MM.1S (cell line): ENCODE measurements at regions not wholly inside any gene's neighbourhood (a gene's known extent, or its start where the extent isn't known, plus 50 kb on each side); places are given as distances from the start of the nearest gene placed in this dataset.

ENCODE experiments used
- DNase-seq: peaks from one replicate; pipeline ENCODE4 v3.0.0-alpha.2; 2015
- H2AFZ ChIP-seq: fragments of 300-600 bp; sonication (generic); 2 replicates; pipeline ENCODE4 v1.6.0; 2016; ENCODE audit warnings: antibody characterized with exemption, low read length
- H3F3A ChIP-seq: fragments of 300-600 bp; sonication (generic); 2 replicates; pipeline ENCODE4 v1.6.1; 2016; ENCODE audit warnings: mild to moderate bottlenecking, antibody characterized with exemption, low read length, moderate library complexity, mixed read lengths; ENCODE audit not compliant: insufficient read depth
- H3K27ac ChIP-seq: fragments of 300-600 bp; sonication (generic); 2 replicates; pipeline ENCODE4 v1.5.1; 2016; ENCODE audit warnings: mild to moderate bottlenecking, low read length
- H3K27me3 ChIP-seq: fragments of 300-600 bp; sonication (generic); replicated peaks from 2 replicates; pipeline ENCODE4 v1.6.0; 2016; ENCODE audit warnings: low read length; ENCODE audit not compliant: insufficient read depth
- H3K36me3 ChIP-seq: fragments of 300-600 bp; sonication (generic); replicated peaks from 2 replicates; pipeline ENCODE4 v1.6.1; 2016; ENCODE audit warnings: mild to moderate bottlenecking, low read length, mixed read lengths; ENCODE audit not compliant: insufficient read depth
- H3K4me1 ChIP-seq: fragments of 300-600 bp; sonication (generic); 2 replicates; pipeline ENCODE4 v1.6.1; 2016; ENCODE audit warnings: low read length, mixed read lengths
- H3K4me2 ChIP-seq: fragments of 300-600 bp; sonication (generic); 2 replicates; pipeline ENCODE4 v1.6.0; 2016; ENCODE audit warnings: low read depth, low read length
- H3K4me3 ChIP-seq: fragments of 300-600 bp; sonication (generic); 2 replicates; pipeline ENCODE4 v1.5.1; 2016; ENCODE audit warnings: low read length, mixed read lengths
- H3K79me2 ChIP-seq: fragments of 300-600 bp; sonication (generic); 2 replicates; pipeline ENCODE4 v1.6.1; 2016; ENCODE audit warnings: mixed run types, low read length, mixed read lengths
- H3K9ac ChIP-seq: fragments of 300-600 bp; sonication (generic); 2 replicates; pipeline ENCODE4 v1.6.1; 2016; ENCODE audit warnings: low read length, mixed read lengths
- H3K9me2 ChIP-seq: fragments of 300-600 bp; sonication (generic); replicated peaks from 2 replicates; pipeline ENCODE4 v1.6.1; 2016; ENCODE audit warnings: mild to moderate bottlenecking, low read length, mixed read lengths; ENCODE audit not compliant: insufficient read depth
- H3K9me3 ChIP-seq: fragments of 300-600 bp; sonication (generic); replicated peaks from 2 replicates; pipeline ENCODE4 v1.6.1; 2016; ENCODE audit warnings: mild to moderate bottlenecking, low read length, mixed read lengths; ENCODE audit not compliant: insufficient read depth
- H4K20me1 ChIP-seq: fragments of 300-600 bp; sonication (generic); 2 replicates; pipeline ENCODE4 v1.6.1; 2016; ENCODE audit warnings: mild to moderate bottlenecking, low read length, moderate library complexity, mixed read lengths; ENCODE audit not compliant: insufficient read depth
- EZH2 ChIP-seq: fragments of 300-600 bp; sonication (generic); optimal IDR thresholded peaks from 2 replicates; pipeline ENCODE3; 2017; ENCODE audit warnings: low read depth, mild to moderate bottlenecking, antibody characterized with exemption, low read length, mixed read lengths
- EZH2phosphoT487 ChIP-seq: fragments of 300-600 bp; sonication (generic); IDR thresholded peaks from 2 replicates; pipeline ENCODE4 v1.6.1; 2018; ENCODE audit warnings: antibody characterized with exemption, low read length
- TF ChIP-seq, protein P1 (sequence below): fragments of 300-600 bp; sonication (generic); IDR thresholded peaks from 2 replicates; pipeline ENCODE4 v1.5.1; 2016; ENCODE audit warnings: antibody characterized with exemption, low read length, mixed read lengths

DNA sequence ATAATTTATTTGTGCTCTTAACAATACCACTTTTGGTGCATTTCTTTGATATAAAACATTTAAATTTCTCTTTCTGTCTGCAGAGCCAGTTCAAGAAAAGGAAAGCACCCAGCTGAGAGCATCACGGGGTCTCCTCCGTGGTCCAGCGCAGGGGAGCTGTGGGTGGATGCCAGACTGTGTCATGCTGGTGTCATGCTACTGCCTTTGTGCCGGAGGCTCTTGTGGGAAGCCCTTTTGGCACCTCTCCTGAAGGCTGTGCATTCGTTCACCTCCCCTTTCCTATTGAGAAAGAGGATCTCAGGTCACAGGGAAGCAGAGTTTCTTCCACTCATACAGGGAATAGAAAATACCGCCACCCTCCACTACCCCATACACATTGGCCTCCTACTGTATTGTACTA lies 450.4 kb downstream of the GALR1 start:
- Histone ChIP-seq H3K27ac (no peak overlapping the region), H4K20me1 (no peaks in the 10 kb centered on the region), H3K9me2 (no peaks in the 10 kb centered on the region), H3K9me3 (no peaks in the 10 kb centered on the region), H3K4me1 (no peaks in the 10 kb centered on the region), H3K27me3 (no peaks in the 10 kb centered on the region), H3F3A (no peaks in the 10 kb centered on the region), H3K4me3 (no peak overlapping the region), H3K36me3 (no peaks in the 10 kb centered on the region), H3K79me2 (no peaks in the 10 kb centered on the region), H3K9ac (no peak overlapping the region), H2AFZ (no peak overlapping the region), H3K4me2 (no peak overlapping the region)
- no peak for DNase-seq
- no peak for TF ChIP-seq EZH2
- TF ChIP-seq, protein P1, sequence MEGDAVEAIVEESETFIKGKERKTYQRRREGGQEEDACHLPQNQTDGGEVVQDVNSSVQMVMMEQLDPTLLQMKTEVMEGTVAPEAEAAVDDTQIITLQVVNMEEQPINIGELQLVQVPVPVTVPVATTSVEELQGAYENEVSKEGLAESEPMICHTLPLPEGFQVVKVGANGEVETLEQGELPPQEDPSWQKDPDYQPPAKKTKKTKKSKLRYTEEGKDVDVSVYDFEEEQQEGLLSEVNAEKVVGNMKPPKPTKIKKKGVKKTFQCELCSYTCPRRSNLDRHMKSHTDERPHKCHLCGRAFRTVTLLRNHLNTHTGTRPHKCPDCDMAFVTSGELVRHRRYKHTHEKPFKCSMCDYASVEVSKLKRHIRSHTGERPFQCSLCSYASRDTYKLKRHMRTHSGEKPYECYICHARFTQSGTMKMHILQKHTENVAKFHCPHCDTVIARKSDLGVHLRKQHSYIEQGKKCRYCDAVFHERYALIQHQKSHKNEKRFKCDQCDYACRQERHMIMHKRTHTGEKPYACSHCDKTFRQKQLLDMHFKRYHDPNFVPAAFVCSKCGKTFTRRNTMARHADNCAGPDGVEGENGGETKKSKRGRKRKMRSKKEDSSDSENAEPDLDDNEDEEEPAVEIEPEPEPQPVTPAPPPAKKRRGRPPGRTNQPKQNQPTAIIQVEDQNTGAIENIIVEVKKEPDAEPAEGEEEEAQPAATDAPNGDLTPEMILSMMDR, result no peak
- no peak for TF ChIP-seq EZH2phosphoT487

DNA sequence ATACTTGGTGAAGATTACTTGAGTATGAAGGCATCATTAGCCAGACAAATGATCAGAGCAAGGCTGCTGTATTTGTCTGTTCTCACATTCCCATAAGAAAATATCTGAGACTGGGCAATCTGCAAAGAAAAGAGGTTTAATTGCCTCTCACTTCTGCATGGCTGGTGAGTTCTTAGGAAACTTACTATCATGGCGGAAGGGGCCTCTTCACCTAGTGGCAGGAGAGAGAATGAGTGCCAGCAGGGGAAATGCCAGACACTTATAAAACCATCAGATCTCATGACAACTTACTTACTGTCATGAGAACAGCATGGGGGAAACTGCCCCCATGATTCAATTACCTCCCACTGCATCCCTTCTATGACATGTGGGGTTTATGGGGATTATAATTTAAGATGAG lies 452.3 kb downstream of the GALR1 start:
- no peak overlapping the region for H3K9ac ChIP-seq
- no peaks in the 10 kb centered on the region for H3F3A ChIP-seq
- H3K4me2 ChIP-seq, result no peak overlapping the region
- H3K27ac ChIP-seq, result no peak overlapping the region
- H3K9me2 ChIP-seq, result no peaks in the 10 kb centered on the region
- no peaks in the 10 kb centered on the region for H3K36me3 ChIP-seq
- H3K4me3 ChIP-seq, result no peak overlapping the region
- H3K4me1 ChIP-seq, result no peaks in the 10 kb centered on the region
- no peak overlapping the region for H2AFZ ChIP-seq
- H3K79me2 ChIP-seq, result no peaks in the 10 kb centered on the region
- no peaks in the 10 kb centered on the region for H3K9me3 ChIP-seq
- no peaks in the 10 kb centered on the region for H4K20me1 ChIP-seq
- no peaks in the 10 kb centered on the region for H3K27me3 ChIP-seq
- TF ChIP-seq, protein P1, result no peak
- TF ChIP-seq EZH2phosphoT487 (no peak), EZH2 (no peak)
- no peak for DNase-seq

DNA sequence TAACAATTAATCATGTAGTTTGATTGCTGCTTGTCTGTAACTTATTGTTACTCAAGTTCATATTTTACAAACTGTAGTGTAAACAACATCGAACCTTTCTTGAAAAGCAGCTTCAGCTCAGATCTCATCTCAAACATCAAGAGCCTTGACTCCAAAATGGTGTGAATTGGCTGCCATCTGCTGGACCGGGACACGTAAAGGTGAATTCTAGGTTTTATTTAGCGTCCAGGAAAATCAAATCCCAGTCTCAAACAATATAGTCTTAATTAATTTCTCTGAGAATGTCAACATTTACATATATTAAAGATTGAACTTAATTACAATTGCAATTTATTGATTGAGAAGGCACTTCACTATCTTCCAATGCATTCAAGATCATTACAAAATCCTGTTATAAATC lies 453.0 kb downstream of the GALR1 start:
- peak; percentile 21 for DNase-seq
- Histone ChIP-seq H3K4me2 (no peak overlapping the region), H3K4me1 (no peaks in the 10 kb centered on the region), H3K27ac (no peak overlapping the region), H3K4me3 (no peak overlapping the region), H4K20me1 (no peaks in the 10 kb centered on the region), H3K79me2 (no peaks in the 10 kb centered on the region), H3K9ac (no peak overlapping the region), H3K9me3 (no peaks in the 10 kb centered on the region), H3K27me3 (no peaks in the 10 kb centered on the region), H3F3A (no peaks in the 10 kb centered on the region), H2AFZ (no peak overlapping the region), H3K9me2 (no peaks in the 10 kb centered on the region), H3K36me3 (no peaks in the 10 kb centered on the region)
- TF ChIP-seq, protein P1, result 0 out of 2 replicates have a peak, but pooled peaks have one; percentile 13
- no peak for TF ChIP-seq EZH2phosphoT487
